HepG2 (cell line): ENCODE measurements at regions not wholly inside any gene's neighbourhood (a gene's known extent, or its start where the extent isn't known, plus 50 kb on each side); places are given as distances from the start of the nearest gene placed in this dataset.

ENCODE experiments used
- ATAC-seq: fragments of 200-7000 bp; cut with Tn5 transposase; 3 replicates; pipeline ENCODE4 v1.9.1; 2020; ENCODE audit warnings: mild to moderate bottlenecking, moderate library complexity
- BruUV-seq: library from RNA; stranded (reverse); fragments of 400-500 nt; replicated peaks from 2 replicates; lab custom pipeline; 2021; lab: Mats Ljungman, UMichigan
- CTCF ChIA-PET: fragments of 300-600 bp; formaldehyde crosslinking; extraction: SDS; loops from one replicate; lab custom pipeline; 2021; ENCODE audit warnings: low total read pairs, inconsistent platforms, low intra/inter-chr PET ratio; lab: Yijun Ruan, JAX
- POLR2A ChIA-PET: fragments of 350-600 bp; sonication (Branson Sonifier 250); formaldehyde crosslinking; loops from one replicate; lab custom pipeline; 2020; ENCODE audit warnings: antibody characterized with exemption, inconsistent platforms; lab: Yijun Ruan, JAX
- DNase-seq: peaks from one replicate; pipeline ENCODE4 v3.0.0-alpha.2; 2015; ENCODE audit warnings: low spot score
- FAIRE-seq: peaks from 3 replicates; lab custom pipeline; 2011; peaks lifted over from hg19 to GRCh38; lab: Jason Lieb, UNC
- H2AFZ ChIP-seq: one replicate; pipeline ENCODE4 v1.6.1; 2011; ENCODE audit warnings: low read length, inconsistent platforms
- H3K27ac ChIP-seq: fragments of 300-600 bp; 3 replicates; pipeline ENCODE4 v1.8.0; 2011; ENCODE audit warnings: mixed run types, mild to moderate bottlenecking, mixed read lengths, low read length, inconsistent platforms; ENCODE audit not compliant: insufficient read depth; ENCODE audit errors: extremely low read length
- H3K27me3 ChIP-seq, 2 experiments: fragments of 200-600 bp in 1 of 2; 2 replicates in 1 of 2; 3 replicates in 1 of 2; pipeline versions ENCODE4 v1.6.0 to v1.8.0; 2011; ENCODE audit warnings: low read length in 2 of 2, mild to moderate bottlenecking in 2 of 2, moderate library complexity in 2 of 2, inconsistent platforms in 1 of 2; ENCODE audit not compliant: insufficient read depth in 2 of 2, control insufficient read depth in 1 of 2
- H3K36me3 ChIP-seq, 2 experiments: fragments of 200-600 bp in 1 of 2; replicated peaks in 1 of 2; 2 replicates in 1 of 2; 3 replicates in 1 of 2; pipeline versions ENCODE4 v1.5.1 to v1.8.0; 2011; ENCODE audit warnings: low read length in 2 of 2, inconsistent platforms in 1 of 2; ENCODE audit not compliant: insufficient read depth in 2 of 2, control insufficient read depth in 1 of 2
- H3K4me1 ChIP-seq: 2 replicates; pipeline ENCODE4 v1.5.1; 2012; ENCODE audit warnings: low read length, inconsistent platforms; ENCODE audit not compliant: insufficient read depth
- H3K4me2 ChIP-seq: 2 replicates; pipeline ENCODE4 v1.6.0; 2011; ENCODE audit warnings: low read depth, low read length, inconsistent platforms
- H3K4me3 ChIP-seq, 3 experiments: fragments of 200-600 bp in 1 of 3; sonication (generic), shearing (Covaris generic) in 1 of 3; replicated peaks in 1 of 3; 2 replicates each; pipeline ENCODE4 v1.5.1; 2011 to 2016; ENCODE audit warnings: low read length in 3 of 3, inconsistent platforms in 2 of 3, low read depth in 2 of 3, mild to moderate bottlenecking in 2 of 3, control low read depth in 1 of 3, mixed read lengths in 1 of 3; ENCODE audit not compliant: insufficient read depth in 1 of 3
- H3K79me2 ChIP-seq: one replicate; pipeline ENCODE4 v1.6.1; 2011; ENCODE audit warnings: low read length, inconsistent platforms; ENCODE audit not compliant: insufficient read depth
- H3K9ac ChIP-seq: 2 replicates; pipeline ENCODE4 v1.6.0; 2011; ENCODE audit warnings: mild to moderate bottlenecking, low read depth, low read length, inconsistent platforms; ENCODE audit not compliant: insufficient read depth
- H3K9me3 ChIP-seq: 2 replicates; pipeline ENCODE4 v1.5.1; 2012; ENCODE audit warnings: mild to moderate bottlenecking, low read length
- H4K20me1 ChIP-seq: 2 replicates; pipeline ENCODE4 v1.6.0; 2011; ENCODE audit warnings: inconsistent platforms, mild to moderate bottlenecking, low read length, moderate library complexity; ENCODE audit not compliant: insufficient read depth
- GATA4 ChIP-seq: sonication (generic); IDR thresholded peaks from 2 replicates; pipeline ENCODE4 v1.6.1; 2016; ENCODE audit warnings: antibody characterized with exemption, low read depth, borderline replicate concordance
- JUN ChIP-seq: sonication (generic); formaldehyde crosslinking; IDR thresholded peaks from 2 replicates; pipeline ENCODE4 v1.4.0; 2020; ENCODE audit warnings: mild to moderate bottlenecking, missing genetic modification reagents
- MED13 ChIP-seq: sonication (generic); formaldehyde crosslinking; IDR thresholded peaks from 2 replicates; pipeline ENCODE4 v1.5.0; 2020; ENCODE audit warnings: missing genetic modification reagents
- MXI1 ChIP-seq: IDR thresholded peaks from 3 replicates; pipeline ENCODE4 v1.6.1; 2012; ENCODE audit warnings: low read depth, low read length, inconsistent platforms, borderline replicate concordance
- NONO ChIP-seq, 2 experiments: fragments of 450-650 bp in 1 of 2; sonication (generic) in 1 of 2; formaldehyde crosslinking in 1 of 2; IDR thresholded peaks in 1 of 2; conservative IDR thresholded peaks in 1 of 2; 2 replicates each; pipeline versions ENCODE4 v1.6.1 to v1.8.0; 2017 to 2022; ENCODE audit warnings: mild to moderate bottlenecking in 1 of 2, missing genetic modification reagents in 1 of 2, moderate library complexity in 1 of 2
- RBM22 ChIP-seq: fragments of 200-400 bp; formaldehyde crosslinking; optimal IDR thresholded peaks from 2 replicates; pipeline ENCODE3; 2017; ENCODE audit warnings: mild to moderate bottlenecking, low read length, moderate library complexity
- RFX1 ChIP-seq: fragments of 450-650 bp; IDR thresholded peaks from 2 replicates; pipeline ENCODE4 v1.6.1; 2017
- SSRP1 ChIP-seq: IDR thresholded peaks from 2 replicates; pipeline ENCODE4 v1.6.1; 2016; ENCODE audit warnings: control low read depth
- STAT5B ChIP-seq: sonication (generic); formaldehyde crosslinking; IDR thresholded peaks from 2 replicates; pipeline ENCODE4 v1.4.0; 2020; ENCODE audit warnings: missing genetic modification reagents
- TSC22D2 ChIP-seq: sonication (generic); formaldehyde crosslinking; IDR thresholded peaks from 2 replicates; pipeline ENCODE4 v1.5.1; 2020; ENCODE audit warnings: missing genetic modification reagents, mild to moderate bottlenecking, borderline replicate concordance
- ZNF225 ChIP-seq: sonication (generic); formaldehyde crosslinking; IDR thresholded peaks from 2 replicates; pipeline ENCODE4 v1.4.0; 2020; ENCODE audit warnings: mild to moderate bottlenecking, missing genetic modification reagents
- ZNF607 ChIP-seq: sonication (generic); formaldehyde crosslinking; IDR thresholded peaks from 2 replicates; pipeline ENCODE4 v1.5.1; 2020; ENCODE audit warnings: missing genetic modification reagents, mild to moderate bottlenecking, borderline replicate concordance
- WGBS: methylation state at CpG from one replicate; pipeline ENCODE4 v1.1.6; 2017; ENCODE audit warnings: low lambda C conversion rate; 5-methylcytosine and 5-hydroxymethylcytosine counted together
- in situ Hi-C: cut with HindIII; loops from 2 replicates; pipeline ENCODE4 v1.10.0; 2017; ENCODE audit warnings: low pct_unique_long_range_greater_than_20kb; ENCODE audit not compliant: extremely low pct_ligation_motif_present
- intact Hi-C: fragments of 100-400 bp; cut with micrococcal nuclease; formaldehyde crosslinking; loops from one replicate; pipeline ENCODE4 v1.10.0; 2022; ENCODE audit not compliant: unreplicated experiment
- TF ChIP-seq, protein P1 (sequence below): IDR thresholded peaks from 2 replicates; pipeline ENCODE4 v1.6.1; 2016; ENCODE audit warnings: low read depth, control low read depth
- TF ChIP-seq, protein P2 (sequence below): sonication (generic); formaldehyde crosslinking; IDR thresholded peaks from 2 replicates; pipeline ENCODE4 v1.4.0; 2020; ENCODE audit warnings: missing genetic modification reagents
- TF ChIP-seq, protein P3 (sequence below): sonication (generic); formaldehyde crosslinking; conservative IDR thresholded peaks from 2 replicates; pipeline ENCODE4 v1.8.0; 2022; ENCODE audit warnings: missing genetic modification reagents
- TF ChIP-seq, protein P4 (sequence below): sonication (generic); formaldehyde crosslinking; IDR thresholded peaks from 2 replicates; pipeline ENCODE4 v1.9.0; 2022; ENCODE audit warnings: low read depth, missing genetic modification reagents

DNA sequence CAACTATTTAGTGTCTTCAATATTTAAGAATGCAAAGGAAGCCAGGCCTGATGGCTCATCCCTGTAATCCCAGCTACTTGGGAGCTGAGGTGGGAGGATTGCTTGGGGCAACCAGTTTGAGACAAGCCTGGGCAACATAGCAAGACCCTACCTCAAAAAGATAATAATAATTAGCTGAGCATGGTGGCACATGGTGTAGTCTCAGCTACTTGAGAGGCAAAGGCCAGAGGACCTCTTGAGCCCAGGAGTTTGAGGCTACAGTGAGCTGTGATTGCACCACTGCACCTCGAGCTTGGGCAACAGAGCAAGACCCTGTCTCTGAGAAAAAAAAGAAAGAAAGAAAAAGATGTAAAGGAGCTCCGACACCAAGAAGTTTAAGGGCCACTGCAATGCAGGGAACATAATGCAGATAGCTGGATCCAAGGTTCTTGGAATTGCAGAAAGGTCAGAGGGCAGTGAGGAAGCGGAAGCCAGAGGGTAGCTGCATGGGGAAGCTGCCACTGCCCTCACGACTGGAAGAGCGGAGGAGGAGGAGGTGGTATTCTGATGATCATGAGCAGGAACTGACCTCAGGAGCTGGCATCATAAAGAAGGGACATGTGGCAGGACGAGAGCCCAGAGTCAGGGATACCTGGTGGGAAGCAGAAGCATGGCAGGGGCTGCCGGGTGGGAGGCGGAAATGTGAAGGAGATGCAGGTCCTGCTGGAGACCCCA is 60.2 kb upstream of the PODXL start (continued):
- TF ChIP-seq, protein P1, sequence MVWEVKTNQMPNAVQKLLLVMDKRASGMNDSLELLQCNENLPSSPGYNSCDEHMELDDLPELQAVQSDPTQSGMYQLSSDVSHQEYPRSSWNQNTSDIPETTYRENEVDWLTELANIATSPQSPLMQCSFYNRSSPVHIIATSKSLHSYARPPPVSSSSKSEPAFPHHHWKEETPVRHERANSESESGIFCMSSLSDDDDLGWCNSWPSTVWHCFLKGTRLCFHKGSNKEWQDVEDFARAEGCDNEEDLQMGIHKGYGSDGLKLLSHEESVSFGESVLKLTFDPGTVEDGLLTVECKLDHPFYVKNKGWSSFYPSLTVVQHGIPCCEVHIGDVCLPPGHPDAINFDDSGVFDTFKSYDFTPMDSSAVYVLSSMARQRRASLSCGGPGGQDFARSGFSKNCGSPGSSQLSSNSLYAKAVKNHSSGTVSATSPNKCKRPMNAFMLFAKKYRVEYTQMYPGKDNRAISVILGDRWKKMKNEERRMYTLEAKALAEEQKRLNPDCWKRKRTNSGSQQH (CRISPR knock-in tag) = no peak

DNA sequence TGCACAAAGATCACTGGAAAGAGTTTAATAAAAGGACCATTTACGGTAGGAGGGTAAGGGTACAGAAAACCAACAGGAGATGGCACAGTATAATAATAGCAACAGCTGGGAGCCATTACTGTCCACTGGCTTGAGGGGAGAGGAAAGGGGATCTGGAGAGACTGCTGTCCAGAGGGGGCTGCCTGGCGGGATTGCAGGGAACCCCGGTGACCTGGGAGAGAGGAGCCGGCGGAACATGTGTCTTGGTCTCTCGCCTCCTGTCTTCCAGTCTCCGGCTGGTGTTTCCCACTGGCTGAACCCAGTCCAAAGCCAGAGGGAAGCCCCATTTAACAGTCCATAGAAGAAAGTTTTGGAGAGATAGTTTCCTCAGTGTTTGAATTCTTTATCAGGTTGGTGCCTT is 57.5 kb upstream of the PODXL start:
- no TSS peak for BruUV-seq
- intact Hi-C loops = no loop called here
- no peak for TF ChIP-seq RFX1
- TF ChIP-seq, protein P2, sequence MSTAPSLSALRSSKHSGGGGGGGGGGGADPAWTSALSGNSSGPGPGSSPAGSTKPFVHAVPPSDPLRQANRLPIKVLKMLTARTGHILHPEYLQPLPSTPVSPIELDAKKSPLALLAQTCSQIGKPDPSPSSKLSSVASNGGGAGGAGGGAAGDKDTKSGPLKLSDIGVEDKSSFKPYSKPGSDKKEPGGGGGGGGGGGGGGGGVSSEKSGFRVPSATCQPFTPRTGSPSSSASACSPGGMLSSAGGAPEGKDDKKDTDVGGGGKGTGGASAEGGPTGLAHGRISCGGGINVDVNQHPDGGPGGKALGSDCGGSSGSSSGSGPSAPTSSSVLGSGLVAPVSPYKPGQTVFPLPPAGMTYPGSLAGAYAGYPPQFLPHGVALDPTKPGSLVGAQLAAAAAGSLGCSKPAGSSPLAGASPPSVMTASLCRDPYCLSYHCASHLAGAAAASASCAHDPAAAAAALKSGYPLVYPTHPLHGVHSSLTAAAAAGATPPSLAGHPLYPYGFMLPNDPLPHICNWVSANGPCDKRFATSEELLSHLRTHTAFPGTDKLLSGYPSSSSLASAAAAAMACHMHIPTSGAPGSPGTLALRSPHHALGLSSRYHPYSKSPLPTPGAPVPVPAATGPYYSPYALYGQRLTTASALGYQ (CRISPR knock-in tag) = no peak
- TF ChIP-seq ZNF607 (CRISPR knock-in tag) = no peak
- TF ChIP-seq, protein P3, sequence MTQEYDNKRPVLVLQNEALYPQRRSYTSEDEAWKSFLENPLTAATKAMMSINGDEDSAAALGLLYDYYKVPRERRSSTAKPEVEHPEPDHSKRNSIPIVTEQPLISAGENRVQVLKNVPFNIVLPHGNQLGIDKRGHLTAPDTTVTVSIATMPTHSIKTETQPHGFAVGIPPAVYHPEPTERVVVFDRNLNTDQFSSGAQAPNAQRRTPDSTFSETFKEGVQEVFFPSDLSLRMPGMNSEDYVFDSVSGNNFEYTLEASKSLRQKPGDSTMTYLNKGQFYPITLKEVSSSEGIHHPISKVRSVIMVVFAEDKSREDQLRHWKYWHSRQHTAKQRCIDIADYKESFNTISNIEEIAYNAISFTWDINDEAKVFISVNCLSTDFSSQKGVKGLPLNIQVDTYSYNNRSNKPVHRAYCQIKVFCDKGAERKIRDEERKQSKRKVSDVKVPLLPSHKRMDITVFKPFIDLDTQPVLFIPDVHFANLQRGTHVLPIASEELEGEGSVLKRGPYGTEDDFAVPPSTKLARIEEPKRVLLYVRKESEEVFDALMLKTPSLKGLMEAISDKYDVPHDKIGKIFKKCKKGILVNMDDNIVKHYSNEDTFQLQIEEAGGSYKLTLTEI (CRISPR knock-in tag) = no peak
- no peak for TF ChIP-seq NONO (IDR thresholded peaks at IDR 0.05)
- TF ChIP-seq NONO (CRISPR knock-in tag; conservative IDR thresholded peaks at IDR 0.05) = no peak
- TF ChIP-seq GATA4 = no peak
- no peak for TF ChIP-seq RBM22
- no peak for TF ChIP-seq TSC22D2 (CRISPR knock-in tag)
- TF ChIP-seq MED13 = no peak
- TF ChIP-seq, protein P4, sequence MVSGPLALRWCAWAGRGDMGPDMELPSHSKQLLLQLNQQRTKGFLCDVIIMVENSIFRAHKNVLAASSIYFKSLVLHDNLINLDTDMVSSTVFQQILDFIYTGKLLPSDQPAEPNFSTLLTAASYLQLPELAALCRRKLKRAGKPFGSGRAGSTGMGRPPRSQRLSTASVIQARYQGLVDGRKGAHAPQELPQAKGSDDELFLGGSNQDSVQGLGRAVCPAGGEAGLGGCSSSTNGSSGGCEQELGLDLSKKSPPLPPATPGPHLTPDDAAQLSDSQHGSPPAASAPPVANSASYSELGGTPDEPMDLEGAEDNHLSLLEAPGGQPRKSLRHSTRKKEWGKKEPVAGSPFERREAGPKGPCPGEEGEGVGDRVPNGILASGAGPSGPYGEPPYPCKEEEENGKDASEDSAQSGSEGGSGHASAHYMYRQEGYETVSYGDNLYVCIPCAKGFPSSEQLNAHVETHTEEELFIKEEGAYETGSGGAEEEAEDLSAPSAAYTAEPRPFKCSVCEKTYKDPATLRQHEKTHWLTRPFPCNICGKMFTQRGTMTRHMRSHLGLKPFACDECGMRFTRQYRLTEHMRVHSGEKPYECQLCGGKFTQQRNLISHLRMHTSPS (CRISPR knock-in tag) = no peak
- TF ChIP-seq JUN = no peak
- no peak for TF ChIP-seq ZNF225
- no peak for TF ChIP-seq MXI1
- no peak for TF ChIP-seq STAT5B (CRISPR knock-in tag)
- TF ChIP-seq SSRP1 (CRISPR knock-in tag) = no peak

More for the DNA sequence above, 57.5 kb upstream of the PODXL start:
- ChIA-PET CTCF (no interaction called here), POLR2A (no interaction called here)
- in situ Hi-C loops = no loop called here
- Histone ChIP-seq H3K9ac (no peak overlapping the region), H4K20me1 (no peaks in the 10 kb centered on the region), H3K27me3 (peaks cover 0 to 2% of the 10 kb centered on the region in 2 experiments; a peak in 2 of 5 replicates), H3K36me3 (no peaks in the 10 kb centered on the region), H3K9me3 (no peaks in the 10 kb centered on the region), H3K27ac (no peak overlapping the region), H3K4me1 (no peaks in the 10 kb centered on the region), H3K4me3 (no peak overlapping the region), H3K79me2 (no peaks in the 10 kb centered on the region), H2AFZ (no peak overlapping the region), H3K4me2 (no peak overlapping the region)
- WGBS = 60% methylated on average over 4 of the region's 7 CpGs
- DNase-seq (no peak), ATAC-seq (no peak), FAIRE-seq (no peak)
